ENCODE measurements at regions not wholly inside any gene's neighbourhood (a gene's known extent, or its start where the extent isn't known, plus 50 kb on each side); places are given as distances from the start of the nearest gene placed in this dataset.

- DNase-seq (ENCODE audit: extremely low read depth in 1 of 11, low read depth in 9 of 11, low spot score in 4 of 11), result peak in 5 of 11 donors; percentile 5 to 33 (median 18)
Observed at GRCh38 chr4:141565379-141566089, 70.8 kb upstream of the IL15 start.

GRCh38 chr4:141567326-141567915, 69.0 kb upstream of the IL15 start:
- DNase-seq (ENCODE audit: extremely low read depth in 1 of 11, low read depth in 9 of 11, low spot score in 4 of 11), result no peak

GRCh38 chr4:141569141-141569540, 67.2 kb upstream of the IL15 start:
- DNase-seq (ENCODE audit: extremely low read depth in 1 of 11, low read depth in 9 of 11, low spot score in 4 of 11), result no peak

- DNase-seq (ENCODE audit: extremely low read depth in 1 of 11, low read depth in 9 of 11, low spot score in 4 of 11), result no peak
Observed at GRCh38 chr4:141570290-141570689, 66.1 kb upstream of the IL15 start.

GRCh38 chr4:141571362-141571761, 65.0 kb upstream of the IL15 start:
- no peak for DNase-seq (ENCODE audit: extremely low read depth in 1 of 11, low read depth in 9 of 11, low spot score in 4 of 11)

- DNase-seq (ENCODE audit: extremely low read depth in 1 of 11, low read depth in 9 of 11, low spot score in 4 of 11), result no peak
Observed at GRCh38 chr4:141571793-141572192, 64.6 kb upstream of the IL15 start.

- DNase-seq (ENCODE audit: extremely low read depth in 1 of 11, low read depth in 9 of 11, low spot score in 4 of 11), result no peak
Observed at GRCh38 chr4:141573678-141574077, 62.7 kb upstream of the IL15 start.

- no peak for DNase-seq (ENCODE audit: extremely low read depth in 1 of 11, low read depth in 9 of 11, low spot score in 4 of 11)
Observed at GRCh38 chr4:141575884-141576283, 60.5 kb upstream of the IL15 start.

GRCh38 chr4:141576585-141577110, 59.7 kb upstream of the IL15 start:
- DNase-seq (ENCODE audit: extremely low read depth in 1 of 11, low read depth in 9 of 11, low spot score in 4 of 11), result no peak

GRCh38 chr4:141578451-141578850, 57.9 kb upstream of the IL15 start:
- DNase-seq (ENCODE audit: extremely low read depth in 1 of 11, low read depth in 9 of 11, low spot score in 4 of 11), result no peak

GRCh38 chr4:141580523-141580922, 55.9 kb upstream of the IL15 start:
- no peak for DNase-seq (ENCODE audit: extremely low read depth in 1 of 11, low read depth in 9 of 11, low spot score in 4 of 11)

Data from renal cortex interstitium (tissue), 11 donors.